ENCODE measurements at regions not wholly inside any gene's neighbourhood (a gene's known extent, or its start where the extent isn't known, plus 50 kb on each side); places are given as distances from the start of the nearest gene placed in this dataset.

DNA sequence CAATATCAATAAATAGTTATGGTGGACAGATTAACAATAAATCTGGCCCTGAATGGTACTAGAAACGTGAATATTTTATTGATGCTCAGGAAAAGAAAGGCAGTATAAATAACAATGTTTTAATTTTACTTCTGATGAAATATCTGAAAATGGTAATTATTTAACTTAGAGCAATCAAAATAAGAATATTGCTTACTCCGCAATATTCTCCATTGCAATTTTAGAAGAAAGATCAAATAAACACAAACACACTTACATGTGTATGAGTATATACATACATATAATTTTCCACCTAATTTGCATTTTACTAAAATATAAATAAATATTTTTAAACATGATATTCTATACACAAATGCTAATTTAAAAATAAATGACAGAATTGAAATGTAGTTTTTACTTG lies 1130.5 kb downstream of the NCAM2 start:
- no peaks in the 10 kb centered on the region for H3K36me3 Mint-ChIP-seq (ENCODE audit: low read depth)
- H3K27ac Mint-ChIP-seq, result no peak overlapping the region
- H3K27me3 Mint-ChIP-seq (ENCODE audit: low read depth), result no peaks in the 10 kb centered on the region
- no peaks in the 10 kb centered on the region for H3K4me1 Mint-ChIP-seq
- TF ChIP-seq, protein P1, sequence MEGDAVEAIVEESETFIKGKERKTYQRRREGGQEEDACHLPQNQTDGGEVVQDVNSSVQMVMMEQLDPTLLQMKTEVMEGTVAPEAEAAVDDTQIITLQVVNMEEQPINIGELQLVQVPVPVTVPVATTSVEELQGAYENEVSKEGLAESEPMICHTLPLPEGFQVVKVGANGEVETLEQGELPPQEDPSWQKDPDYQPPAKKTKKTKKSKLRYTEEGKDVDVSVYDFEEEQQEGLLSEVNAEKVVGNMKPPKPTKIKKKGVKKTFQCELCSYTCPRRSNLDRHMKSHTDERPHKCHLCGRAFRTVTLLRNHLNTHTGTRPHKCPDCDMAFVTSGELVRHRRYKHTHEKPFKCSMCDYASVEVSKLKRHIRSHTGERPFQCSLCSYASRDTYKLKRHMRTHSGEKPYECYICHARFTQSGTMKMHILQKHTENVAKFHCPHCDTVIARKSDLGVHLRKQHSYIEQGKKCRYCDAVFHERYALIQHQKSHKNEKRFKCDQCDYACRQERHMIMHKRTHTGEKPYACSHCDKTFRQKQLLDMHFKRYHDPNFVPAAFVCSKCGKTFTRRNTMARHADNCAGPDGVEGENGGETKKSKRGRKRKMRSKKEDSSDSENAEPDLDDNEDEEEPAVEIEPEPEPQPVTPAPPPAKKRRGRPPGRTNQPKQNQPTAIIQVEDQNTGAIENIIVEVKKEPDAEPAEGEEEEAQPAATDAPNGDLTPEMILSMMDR (IDR thresholded peaks at IDR 0.05; ENCODE audit: unreplicated experiment in 3 of 3), result no peak
- no peaks in the 10 kb centered on the region for H3K9me3 Mint-ChIP-seq
- H3K4me3 Mint-ChIP-seq, result no peak overlapping the region

GRCh38 chr21:22132358-22133071 lies 1134.3 kb downstream of the NCAM2 start:
- H3K27ac Mint-ChIP-seq, result no peak overlapping the region
- H3K4me3 Mint-ChIP-seq, result no peak overlapping the region
- H3K4me1 Mint-ChIP-seq, result no peaks in the 10 kb centered on the region
- no peaks in the 10 kb centered on the region for H3K36me3 Mint-ChIP-seq (ENCODE audit: low read depth)
- TF ChIP-seq, protein P1 (IDR thresholded peaks at IDR 0.05; ENCODE audit: unreplicated experiment in 3 of 3), result no peak
- H3K27me3 Mint-ChIP-seq (ENCODE audit: low read depth), result no peaks in the 10 kb centered on the region
- H3K9me3 Mint-ChIP-seq, result no peaks in the 10 kb centered on the region

DNA sequence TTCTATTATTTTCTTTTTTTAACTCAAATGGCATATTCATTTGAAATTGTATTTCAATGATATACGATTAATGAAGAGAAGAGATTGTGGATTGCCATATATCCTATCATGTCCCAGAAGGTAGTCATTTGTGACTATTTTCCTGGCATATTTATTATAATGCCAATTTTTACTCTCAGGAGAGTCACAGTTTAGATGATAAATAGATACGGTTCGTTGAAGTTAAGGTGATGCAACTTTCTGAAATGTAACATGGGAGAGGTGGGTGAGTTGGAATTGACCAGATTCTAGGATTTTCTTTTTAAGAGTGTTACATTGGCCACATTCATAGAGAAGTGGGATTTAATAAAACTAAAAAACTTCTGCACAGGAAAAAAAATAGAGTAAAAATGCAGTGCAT lies 1138.5 kb downstream of the NCAM2 start:
- Mint-ChIP-seq H3K4me1 (no peaks in the 10 kb centered on the region), H3K27ac (no peak overlapping the region), H3K9me3 (peaks cover 2% of the 10 kb centered on the region), H3K36me3 (ENCODE audit: low read depth) (no peaks in the 10 kb centered on the region), H3K4me3 (no peak overlapping the region), H3K27me3 (ENCODE audit: low read depth) (no peaks in the 10 kb centered on the region)
- TF ChIP-seq, protein P1 (IDR thresholded peaks at IDR 0.05; ENCODE audit: unreplicated experiment in 3 of 3), result no peak

DNA sequence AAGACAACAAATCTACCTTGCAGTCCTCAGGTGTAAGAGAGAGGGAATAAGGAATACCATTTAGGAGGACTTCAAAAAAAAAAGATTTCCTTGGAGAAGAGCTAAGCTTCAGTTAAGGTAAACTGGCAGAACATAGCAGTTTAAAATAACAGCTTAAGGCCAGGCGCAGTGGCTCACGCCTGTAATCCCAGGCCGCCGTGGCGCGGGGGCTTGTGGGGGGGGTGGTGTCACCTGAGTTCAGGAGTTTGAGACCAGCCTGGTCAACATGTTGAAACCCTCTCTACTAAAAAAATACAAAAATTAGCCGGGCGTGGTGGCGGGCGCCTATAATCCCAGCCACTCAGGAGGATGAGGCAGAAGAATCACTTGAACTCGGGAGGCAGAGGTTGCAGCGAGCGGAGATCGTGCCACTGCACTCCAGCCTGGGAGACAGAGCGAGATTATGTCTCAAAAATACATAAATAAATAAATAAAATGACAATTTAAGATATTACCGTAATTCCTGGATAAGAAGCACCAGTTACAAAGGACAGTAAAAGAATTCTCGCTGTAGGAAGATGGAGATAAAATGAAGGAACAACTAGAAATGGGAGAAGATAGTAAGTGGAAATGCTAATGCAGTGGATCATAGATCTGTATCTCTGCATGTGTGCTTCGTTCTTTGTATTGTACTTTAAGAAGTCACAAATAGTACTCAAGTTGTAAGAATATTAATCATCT lies 1140.2 kb downstream of the NCAM2 start:
- Mint-ChIP-seq H3K27ac (no peak overlapping the region), H3K27me3 (ENCODE audit: low read depth) (no peaks in the 10 kb centered on the region), H3K9me3 (peaks cover 2% of the 10 kb centered on the region), H3K4me3 (no peak overlapping the region), H3K4me1 (no peaks in the 10 kb centered on the region), H3K36me3 (ENCODE audit: low read depth) (no peaks in the 10 kb centered on the region)
- TF ChIP-seq, protein P1 (IDR thresholded peaks at IDR 0.05; ENCODE audit: unreplicated experiment in 3 of 3), result no peak

DNA sequence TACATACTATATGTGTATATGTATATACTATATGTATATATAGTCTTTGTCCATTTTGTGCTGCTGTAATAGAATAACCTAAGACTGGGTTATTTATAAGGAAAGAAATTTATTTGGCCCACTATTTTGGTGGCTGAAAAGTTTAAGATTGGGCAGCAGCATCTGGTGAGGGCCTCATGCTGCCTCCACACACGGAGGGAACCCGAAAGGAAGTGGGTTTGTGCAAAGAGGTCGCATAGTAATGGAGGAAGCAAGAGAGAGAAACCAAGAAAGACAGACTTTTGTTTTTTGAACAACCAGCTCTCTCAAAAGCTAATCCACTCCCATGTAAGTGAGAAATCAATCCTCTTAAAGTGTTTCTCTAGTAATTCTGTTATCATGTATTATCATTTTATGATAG lies 1147.3 kb downstream of the NCAM2 start:
- Mint-ChIP-seq H3K27me3 (ENCODE audit: low read depth) (no peaks in the 10 kb centered on the region), H3K9me3 (peaks cover 13% of the 10 kb centered on the region), H3K4me1 (no peaks in the 10 kb centered on the region), H3K27ac (no peak overlapping the region), H3K36me3 (ENCODE audit: low read depth) (no peaks in the 10 kb centered on the region), H3K4me3 (no peak overlapping the region)
- TF ChIP-seq, protein P1 (IDR thresholded peaks at IDR 0.05; ENCODE audit: unreplicated experiment in 3 of 3), result no peak
